Right lobe of liver (tissue), 6 donors: ENCODE measurements at regions not wholly inside any gene's neighbourhood (a gene's known extent, or its start where the extent isn't known, plus 50 kb on each side); places are given as distances from the start of the nearest gene placed in this dataset.

Experiments
- ATAC-seq, 4 donors: fragments of 200-7000 bp; cut with Tn5 transposase; one replicate each; pipeline ENCODE4 v1.9.1; 2020; ENCODE audit warnings: mild to moderate bottlenecking in 4 of 4, moderate library complexity in 4 of 4
- DNase-seq, 3 donors: peaks; one replicate each; pipeline ENCODE4 v3.0.0-alpha.2; 2020
- H3K27ac ChIP-seq, 3 donors: fragments of 200-600 bp; one replicate each; pipeline ENCODE4 v1.8.0; 2022
- H3K27me3 ChIP-seq, 2 donors: fragments of 200-600 bp; one replicate each; pipeline ENCODE4 v1.8.0; 2022
- H3K36me3 ChIP-seq, 4 donors: fragments of 200-600 bp; sonication (generic) in 1 of 4; one replicate each; pipeline versions ENCODE4 v1.5.1 to v1.8.0; 2017 to 2022; ENCODE audit warnings: control low read depth in 1 of 4
- H3K4me1 ChIP-seq, 4 donors: fragments of 200-600 bp; sonication (generic) in 1 of 4; one replicate each; pipeline versions ENCODE4 v1.5.1 to v1.8.0; 2017 to 2022; ENCODE audit warnings: control low read depth in 1 of 4
- H3K4me3 ChIP-seq, 3 donors: fragments of 200-600 bp; one replicate each; pipeline ENCODE4 v1.8.0; 2022
- H3K9me3 ChIP-seq, 4 donors: fragments of 200-600 bp; sonication (generic) in 1 of 4; one replicate each; pipeline versions ENCODE4 v1.5.1 to v1.8.0; 2017 to 2022; ENCODE audit warnings: control low read depth in 1 of 4
- CTCF ChIP-seq, 4 donors: fragments of 200-600 bp in 3 of 4; fragments of 450-650 bp in 1 of 4; IDR thresholded peaks; one replicate each; pipeline versions ENCODE4 v1.5.1 to v1.8.0; 2016 to 2022; ENCODE audit warnings: antibody characterized with exemption in 4 of 4, mild to moderate bottlenecking in 2 of 4
- POLR2A ChIP-seq: fragments of 450-650 bp; IDR thresholded peaks from one replicate; pipeline ENCODE4 v1.6.1; 2017; ENCODE audit warnings: antibody characterized with exemption, mild to moderate bottlenecking
- WGBS: methylation state at CpG from one replicate; pipeline ENCODE4 v1.1.6; 2018; ENCODE audit warnings: low coverage, low lambda C conversion rate; ENCODE audit not compliant: insufficient coverage; ENCODE audit errors: missing lambda C conversion rate; 5-methylcytosine and 5-hydroxymethylcytosine counted together
- intact Hi-C, 2 donors: fragments of 100-400 bp; cut with DNase I; formaldehyde crosslinking; loops; one replicate each; pipeline versions ENCODE4 v1.11.2 to v1.14.1; 2022
- donor health status: DM: no; HTN: yes; CAD: no.
- donor health status: DM: no; HTN: no; CAD: no.
- donor health status: DM: no; HTN: no; CAD: no.
- donor health status: DM: no; HTN: yes; CAD: no.
- donor health status: DM: no; HTN: yes; CAD: no.

GRCh38 chr6:14706378-14706929 is 539.4 kb upstream of the JARID2 start:
- 46% methylated on average over 6 of the region's 12 CpGs for WGBS
- peak in 1 of 4 donors; percentile 64 for ATAC-seq
- intact Hi-C loops, result no loop called here
- TF ChIP-seq POLR2A (no peak), CTCF (IDR thresholded peaks at IDR 0.05) (no peak)
- no peaks in the 10 kb centered on the region for H3K9me3 ChIP-seq
- H3K4me3 ChIP-seq, result no peak overlapping the region
- H3K36me3 ChIP-seq, result no peaks in the 10 kb centered on the region
- peaks cover 0 to 5% (median 0%) of the 10 kb centered on the region in 4 donors for H3K4me1 ChIP-seq
- DNase-seq, result peak in 1 of 3 donors; percentile 47
- no peak overlapping the region for H3K27ac ChIP-seq
- H3K27me3 ChIP-seq, result no peaks in the 10 kb centered on the region

- no peak for ATAC-seq
- no peak overlapping the region for H3K4me3 ChIP-seq
- TF ChIP-seq POLR2A, result no peak
- H3K4me1 ChIP-seq, result peaks cover 0 to 5% (median 0%) of the 10 kb centered on the region in 4 donors
- no peaks in the 10 kb centered on the region for H3K36me3 ChIP-seq
- no peak for DNase-seq
- intact Hi-C loops, result no loop called here
- no peaks in the 10 kb centered on the region for H3K27me3 ChIP-seq
- H3K27ac ChIP-seq, result no peak overlapping the region
- no peaks in the 10 kb centered on the region for H3K9me3 ChIP-seq
Measured at GRCh38 chr6:14707276-14707675, 538.6 kb upstream of the JARID2 start.

GRCh38 chr6:14707971-14708465 is 537.9 kb upstream of the JARID2 start:
- WGBS, result 91% methylated on average over 2 of the region's 2 CpGs
- TF ChIP-seq POLR2A (no peak), CTCF (IDR thresholded peaks at IDR 0.05) (no peak)
- intact Hi-C loops, result no loop called here

GRCh38 chr6:14709066-14709670 is 536.7 kb upstream of the JARID2 start:
- no peak for ATAC-seq

More at GRCh38 chr6:14707971-14708465, 537.9 kb upstream of the JARID2 start:
- H3K36me3 ChIP-seq, result no peaks in the 10 kb centered on the region
- H3K4me3 ChIP-seq, result no peak overlapping the region
- no peaks in the 10 kb centered on the region for H3K27me3 ChIP-seq
- no peak overlapping the region for H3K27ac ChIP-seq
- ATAC-seq (no peak), DNase-seq (no peak)
- peaks cover 0 to 5% (median 0%) of the 10 kb centered on the region in 4 donors for H3K4me1 ChIP-seq
- no peaks in the 10 kb centered on the region for H3K9me3 ChIP-seq

More at GRCh38 chr6:14709066-14709670, 536.7 kb upstream of the JARID2 start:
- TF ChIP-seq CTCF (IDR thresholded peaks at IDR 0.05) (no peak), POLR2A (no peak)
- no peak for DNase-seq
- H3K27me3 ChIP-seq, result no peaks in the 10 kb centered on the region
- H3K4me1 ChIP-seq, result peaks cover 0 to 5% (median 0%) of the 10 kb centered on the region in 4 donors
- WGBS, result 97% methylated on average over 6 of the region's 12 CpGs
- H3K36me3 ChIP-seq, result no peaks in the 10 kb centered on the region
- no peak overlapping the region for H3K27ac ChIP-seq
- H3K4me3 ChIP-seq, result no peak overlapping the region
- no peaks in the 10 kb centered on the region for H3K9me3 ChIP-seq
- intact Hi-C loops, result no loop called here
